Activated naive CD8-positive, alpha-beta T cell (primary cell): ENCODE measurements at regions not wholly inside any gene's neighbourhood (a gene's known extent, or its start where the extent isn't known, plus 50 kb on each side); places are given as distances from the start of the nearest gene placed in this dataset.

Experiments used
- H3K27ac Mint-ChIP-seq: one replicate; pipeline ENCODE4 v1.8.0; 2021; ENCODE audit warnings: mixed read lengths
- H3K27me3 Mint-ChIP-seq: one replicate; pipeline ENCODE4 v1.8.0; 2021; ENCODE audit warnings: mixed read lengths
- H3K36me3 Mint-ChIP-seq: one replicate; pipeline ENCODE4 v1.8.0; 2021; ENCODE audit warnings: mixed read lengths
- H3K4me1 Mint-ChIP-seq: one replicate; pipeline ENCODE4 v1.8.0; 2021; ENCODE audit warnings: low read depth, mixed read lengths
- H3K4me3 Mint-ChIP-seq: one replicate; pipeline ENCODE4 v1.8.0; 2021; ENCODE audit warnings: mild to moderate bottlenecking, mixed read lengths
- H3K9me3 Mint-ChIP-seq: one replicate; pipeline ENCODE4 v1.8.0; 2021; ENCODE audit warnings: low read depth, mixed read lengths

DNA sequence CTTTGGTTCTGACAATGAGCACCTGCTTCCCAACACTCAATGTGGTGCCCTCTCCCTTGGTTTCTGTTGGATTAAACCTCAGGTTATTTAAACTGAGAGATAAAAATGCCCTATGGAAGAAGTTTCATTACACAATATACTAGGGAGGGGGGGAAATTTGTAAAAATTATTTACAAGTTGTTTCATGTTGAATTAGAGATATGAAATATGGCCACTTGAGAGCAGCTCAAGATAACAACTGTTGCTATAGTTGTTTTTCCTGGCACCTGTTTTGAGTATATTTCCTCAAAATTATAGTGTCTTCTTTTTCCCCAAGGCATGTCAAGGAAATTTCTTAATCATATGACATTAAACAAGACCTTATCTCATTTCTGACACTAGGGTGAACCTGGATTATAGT is 101.7 kb upstream of the COL6A5 start:
- H3K27me3 Mint-ChIP-seq, result no peaks in the 10 kb centered on the region
- no peaks in the 10 kb centered on the region for H3K4me1 Mint-ChIP-seq
- H3K9me3 Mint-ChIP-seq, result no peaks in the 10 kb centered on the region
- H3K27ac Mint-ChIP-seq, result no peak overlapping the region
- H3K36me3 Mint-ChIP-seq, result no peaks in the 10 kb centered on the region
- no peak overlapping the region for H3K4me3 Mint-ChIP-seq

DNA sequence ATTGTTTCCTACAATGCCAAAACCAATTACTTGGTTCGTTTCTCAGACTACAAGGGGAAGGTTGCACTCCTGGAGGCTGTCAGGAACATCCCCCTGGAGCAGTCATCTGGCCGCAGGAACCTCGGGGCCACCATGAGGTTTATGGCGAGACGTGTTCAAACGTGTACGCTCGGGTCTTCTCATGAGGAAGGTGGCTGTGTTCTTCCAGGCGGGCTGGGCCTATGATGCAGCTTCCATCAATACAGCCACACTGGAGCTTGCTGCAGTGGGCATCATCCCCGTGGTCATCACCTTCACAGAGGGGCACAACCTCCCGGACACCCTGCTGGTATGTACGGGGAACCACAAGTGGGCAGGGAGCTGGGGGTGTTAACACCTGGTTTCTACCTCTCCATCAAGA is 94.5 kb upstream of the COL6A5 start:
- H3K36me3 Mint-ChIP-seq, result no peaks in the 10 kb centered on the region
- H3K27ac Mint-ChIP-seq, result no peak overlapping the region
- H3K4me1 Mint-ChIP-seq, result no peaks in the 10 kb centered on the region
- H3K27me3 Mint-ChIP-seq, result peaks cover 1% of the 10 kb centered on the region
- H3K4me3 Mint-ChIP-seq, result no peak overlapping the region
- no peaks in the 10 kb centered on the region for H3K9me3 Mint-ChIP-seq

DNA sequence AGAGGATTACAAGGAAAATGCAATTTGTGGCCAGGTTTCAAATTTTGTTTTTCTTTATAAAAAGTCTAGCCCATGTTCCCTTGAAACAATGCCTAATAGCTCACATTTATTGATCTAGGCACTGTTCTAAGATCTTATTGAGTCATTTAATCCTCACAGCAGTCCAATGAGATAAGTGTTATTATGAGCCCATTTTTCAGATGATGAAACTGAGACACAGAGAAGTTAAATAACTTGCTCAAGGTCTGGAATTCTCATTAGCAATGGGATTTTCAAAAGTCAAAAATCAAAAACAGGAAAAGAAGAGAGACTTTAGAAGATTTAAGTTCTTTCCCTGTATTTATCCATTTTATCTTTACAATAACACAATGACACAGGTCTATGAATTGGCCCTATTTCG is 90.0 kb upstream of the COL6A5 start:
- Mint-ChIP-seq H3K27ac (no peak overlapping the region), H3K36me3 (no peaks in the 10 kb centered on the region), H3K27me3 (peaks cover 2% of the 10 kb centered on the region), H3K4me3 (no peak overlapping the region), H3K4me1 (no peaks in the 10 kb centered on the region), H3K9me3 (no peaks in the 10 kb centered on the region)

DNA sequence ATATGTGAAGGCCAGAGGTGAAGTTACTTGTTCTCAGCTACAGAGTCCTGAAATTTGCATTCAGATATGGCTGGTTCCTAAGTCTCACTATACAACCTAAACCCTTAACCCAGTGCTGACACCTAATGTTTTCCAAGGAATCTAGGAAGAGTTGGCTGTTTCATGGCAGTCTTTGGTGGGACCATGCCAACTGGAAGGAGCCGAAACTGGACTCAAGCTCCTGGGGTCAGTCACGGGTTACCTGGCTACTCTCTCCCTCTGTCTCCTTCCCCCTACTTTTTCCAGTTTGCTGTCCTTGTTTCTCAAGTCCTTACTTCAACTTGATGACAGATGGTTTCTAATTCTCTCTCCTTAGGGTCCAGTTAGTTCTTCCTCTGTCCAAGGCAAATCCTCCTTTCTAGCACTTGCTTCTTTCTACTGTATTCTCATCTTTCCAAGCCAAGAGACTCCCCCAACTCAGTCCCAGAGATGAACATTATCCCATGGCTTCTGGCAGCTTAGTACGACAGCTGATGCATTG is 88.6 kb upstream of the COL6A5 start:
- no peaks in the 10 kb centered on the region for H3K9me3 Mint-ChIP-seq
- no peaks in the 10 kb centered on the region for H3K4me1 Mint-ChIP-seq
- peaks cover 2% of the 10 kb centered on the region for H3K27me3 Mint-ChIP-seq
- no peaks in the 10 kb centered on the region for H3K36me3 Mint-ChIP-seq
- H3K4me3 Mint-ChIP-seq, result no peak overlapping the region
- no peak overlapping the region for H3K27ac Mint-ChIP-seq

DNA sequence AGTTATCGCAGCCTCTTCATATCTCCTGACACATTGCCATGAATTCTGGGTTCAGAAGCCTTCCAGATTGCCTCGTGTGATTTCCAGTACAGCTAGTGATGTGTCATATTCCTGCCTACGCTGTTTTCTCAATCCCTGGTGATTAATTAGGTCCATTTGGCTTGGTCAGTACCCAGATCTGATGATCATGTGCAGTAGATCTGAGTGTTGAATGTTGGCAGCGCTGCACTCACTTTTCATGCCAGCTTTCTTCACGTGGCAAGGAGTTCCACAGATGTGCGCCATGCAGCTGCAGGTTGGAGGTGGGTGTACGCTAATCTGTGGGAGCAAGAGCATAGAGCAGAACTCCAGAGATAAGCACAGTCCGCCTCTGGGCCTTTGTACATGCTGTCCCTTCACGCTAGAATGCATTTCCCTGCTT is 86.9 kb upstream of the COL6A5 start:
- Mint-ChIP-seq H3K27me3 (peaks cover 2% of the 10 kb centered on the region), H3K4me1 (no peaks in the 10 kb centered on the region), H3K4me3 (no peak overlapping the region), H3K27ac (no peak overlapping the region), H3K36me3 (no peaks in the 10 kb centered on the region), H3K9me3 (no peaks in the 10 kb centered on the region)

DNA sequence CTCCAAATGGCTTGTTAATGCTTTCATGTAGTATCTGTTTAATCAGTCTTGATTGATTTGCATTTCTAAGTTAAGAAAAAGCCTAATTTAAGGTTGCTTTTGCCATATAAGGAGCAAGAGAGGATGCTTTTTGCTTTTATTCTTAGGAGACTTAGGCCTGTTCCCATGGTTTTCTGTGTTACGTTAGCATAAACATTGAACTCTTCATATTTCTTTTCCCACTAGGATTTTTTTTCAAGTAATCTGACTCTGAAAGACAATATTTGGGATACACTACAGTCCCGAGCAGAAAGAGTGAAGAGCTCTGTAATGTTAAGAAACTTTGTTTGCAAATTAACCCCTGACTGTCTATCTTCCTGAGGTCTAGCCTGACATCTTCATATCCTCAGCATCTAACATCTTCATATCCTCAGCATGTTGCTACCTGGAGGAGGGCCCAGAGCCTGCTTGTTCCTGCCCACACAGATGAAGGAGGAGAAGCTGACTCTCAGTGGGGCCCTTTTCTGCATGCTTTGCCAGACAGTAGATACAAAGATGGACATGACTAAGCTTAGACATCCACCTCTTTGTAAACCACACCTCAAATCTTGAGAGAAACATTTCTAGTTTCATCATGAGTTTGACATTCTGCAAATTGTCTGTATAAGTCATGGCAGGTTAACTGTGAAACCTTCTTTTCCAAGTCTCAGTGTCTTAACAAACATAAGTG is 86.2 kb upstream of the COL6A5 start:
- Mint-ChIP-seq H3K27ac (no peak overlapping the region), H3K9me3 (no peaks in the 10 kb centered on the region), H3K27me3 (peaks cover 2% of the 10 kb centered on the region), H3K36me3 (no peaks in the 10 kb centered on the region), H3K4me3 (no peak overlapping the region), H3K4me1 (no peaks in the 10 kb centered on the region)

DNA sequence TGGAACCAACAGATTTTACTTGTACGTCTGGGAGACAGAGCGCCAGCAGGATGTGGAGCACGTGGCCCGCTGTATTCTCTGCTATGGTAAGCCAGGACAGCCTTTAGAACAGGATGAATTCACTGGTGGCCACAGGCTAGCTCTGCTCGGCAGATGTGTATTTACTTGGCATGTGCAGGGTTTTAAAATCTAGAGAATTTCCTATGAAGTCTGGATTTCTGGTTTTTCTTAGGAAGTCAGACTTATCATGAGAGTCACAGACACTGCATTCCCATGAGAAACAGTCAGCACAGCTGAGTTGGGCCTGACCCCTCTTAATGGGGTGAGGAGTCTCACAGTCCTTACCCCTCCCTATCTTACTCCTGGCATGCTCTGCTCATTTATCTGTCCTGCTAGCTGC is 84.6 kb upstream of the COL6A5 start:
- peaks cover 2% of the 10 kb centered on the region for H3K27me3 Mint-ChIP-seq
- H3K9me3 Mint-ChIP-seq, result no peaks in the 10 kb centered on the region
- H3K4me1 Mint-ChIP-seq, result no peaks in the 10 kb centered on the region
- H3K4me3 Mint-ChIP-seq, result no peak overlapping the region
- H3K27ac Mint-ChIP-seq, result no peak overlapping the region
- no peaks in the 10 kb centered on the region for H3K36me3 Mint-ChIP-seq

DNA sequence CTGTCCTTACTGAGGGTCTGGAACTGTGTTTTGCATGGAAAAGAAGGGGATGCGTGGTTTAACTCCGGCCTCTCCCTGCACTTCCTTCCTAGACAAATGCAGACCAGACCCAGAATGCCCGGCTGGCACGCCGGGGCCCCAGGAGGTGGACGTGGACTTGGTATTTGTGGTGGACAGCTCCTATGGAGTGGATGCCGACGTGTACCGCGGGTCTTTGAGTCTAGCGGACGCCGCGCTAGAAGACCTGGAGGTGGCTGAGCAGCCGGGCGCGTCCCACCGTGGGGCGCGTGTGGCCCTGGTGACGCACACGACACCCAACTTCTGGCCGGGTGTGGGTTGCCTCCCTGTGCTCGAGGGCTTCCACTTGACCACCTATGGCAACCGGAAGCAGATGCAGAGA is 81.8 kb upstream of the COL6A5 start:
- Mint-ChIP-seq H3K27ac (no peak overlapping the region), H3K27me3 (peaks cover 2% of the 10 kb centered on the region), H3K4me1 (no peaks in the 10 kb centered on the region), H3K9me3 (no peaks in the 10 kb centered on the region), H3K36me3 (no peaks in the 10 kb centered on the region), H3K4me3 (no peak overlapping the region)

DNA sequence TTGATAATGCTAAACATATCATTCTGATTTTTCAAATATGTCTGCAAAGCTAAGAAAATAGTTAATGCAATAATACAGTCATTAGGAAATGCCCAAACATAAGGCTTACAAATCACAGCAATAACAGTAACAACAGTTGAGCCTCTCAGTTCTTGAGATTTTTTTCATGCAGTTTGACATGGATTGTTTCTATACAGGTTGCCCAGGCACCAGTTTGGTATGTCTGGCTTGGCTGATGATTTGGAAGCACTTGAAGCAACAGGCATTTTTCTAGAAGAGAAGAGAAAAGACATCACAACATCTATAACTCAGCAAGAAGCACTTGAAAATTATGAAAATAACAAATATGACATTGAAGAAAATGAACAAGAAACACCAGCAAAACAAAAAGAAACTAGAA is 78.7 kb upstream of the COL6A5 start:
- no peaks in the 10 kb centered on the region for H3K4me1 Mint-ChIP-seq
- no peaks in the 10 kb centered on the region for H3K9me3 Mint-ChIP-seq
- no peak overlapping the region for H3K4me3 Mint-ChIP-seq

DNA sequence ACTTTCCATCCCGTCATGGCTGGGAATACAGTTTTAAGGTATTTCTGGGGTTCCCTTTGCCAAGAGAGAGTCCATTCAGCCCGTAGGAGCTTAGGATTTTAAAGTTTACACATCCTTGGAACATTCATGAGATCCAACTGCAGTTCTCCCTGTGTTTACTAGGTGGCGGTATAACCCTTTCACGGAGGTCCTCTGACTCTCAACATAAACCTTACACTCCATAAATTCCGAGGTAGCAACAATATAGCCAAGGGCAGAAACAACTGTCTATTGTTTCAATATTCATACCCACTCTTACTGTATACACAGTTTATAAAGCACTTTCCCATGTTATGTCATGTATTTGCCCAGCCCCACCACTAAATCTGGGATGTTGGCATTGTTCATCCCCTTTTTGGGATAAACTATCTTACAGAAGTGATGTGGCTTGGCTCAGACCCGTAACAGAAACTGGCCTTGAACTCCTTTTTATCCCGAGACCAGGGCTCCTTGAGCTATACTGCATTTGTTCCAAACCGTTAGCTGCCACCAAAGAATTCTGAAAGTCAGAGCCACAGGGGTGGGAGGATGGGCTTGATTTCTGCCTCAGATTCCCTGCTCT is 69.2 kb upstream of the COL6A5 start:
- no peak overlapping the region for H3K4me3 Mint-ChIP-seq
- H3K4me1 Mint-ChIP-seq, result no peaks in the 10 kb centered on the region
- no peaks in the 10 kb centered on the region for H3K9me3 Mint-ChIP-seq
- no peak overlapping the region for H3K27ac Mint-ChIP-seq
- no peaks in the 10 kb centered on the region for H3K36me3 Mint-ChIP-seq
- H3K27me3 Mint-ChIP-seq, result peaks cover 7% of the 10 kb centered on the region

More for the DNA sequence above, 78.7 kb upstream of the COL6A5 start:
- Mint-ChIP-seq H3K27me3 (peaks cover 11% of the 10 kb centered on the region), H3K27ac (no peak overlapping the region), H3K36me3 (no peaks in the 10 kb centered on the region)

DNA sequence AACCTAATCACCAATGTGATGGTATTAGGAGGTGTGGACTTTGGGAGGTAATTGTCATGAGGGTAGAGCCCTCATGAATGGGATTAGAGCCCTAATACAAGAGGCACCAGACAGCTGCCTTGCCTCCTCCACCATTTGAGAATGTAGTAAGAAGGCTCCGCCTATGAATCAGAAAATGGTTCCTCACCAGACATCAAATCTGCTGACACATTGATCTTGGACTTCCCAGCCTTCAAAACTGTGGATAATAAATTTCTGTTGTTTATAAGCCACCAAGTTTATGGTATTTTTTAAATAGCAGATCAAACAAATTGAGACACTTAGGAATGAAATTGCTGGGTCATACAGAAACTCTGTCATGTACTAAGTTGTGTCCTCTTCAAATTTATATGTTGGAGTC is 56.8 kb upstream of the COL6A5 start:
- no peaks in the 10 kb centered on the region for H3K4me1 Mint-ChIP-seq

DNA sequence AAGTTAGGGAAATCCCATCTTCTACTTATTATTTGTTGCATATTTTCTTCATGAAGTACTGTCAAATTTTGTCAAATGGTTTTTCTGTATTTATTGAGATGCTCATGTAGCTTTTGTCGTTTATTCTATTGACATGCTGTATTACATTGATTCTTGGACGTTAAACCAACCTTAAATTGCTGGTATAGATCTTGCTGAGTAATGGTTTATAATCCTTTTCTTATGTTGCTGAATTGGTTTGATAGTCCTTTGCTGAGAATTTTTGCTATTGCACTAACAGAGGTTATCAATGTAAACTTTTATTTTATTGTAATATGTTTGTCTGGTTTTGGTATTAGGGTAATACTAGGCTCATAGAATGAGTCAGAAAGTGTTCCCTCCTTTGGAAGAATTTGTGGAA is 54.3 kb upstream of the COL6A5 start:
- Mint-ChIP-seq H3K4me3 (no peak overlapping the region), H3K4me1 (no peaks in the 10 kb centered on the region), H3K9me3 (no peaks in the 10 kb centered on the region), H3K27me3 (peaks cover 22% of the 10 kb centered on the region), H3K36me3 (no peaks in the 10 kb centered on the region), H3K27ac (no peak overlapping the region)

More for the DNA sequence above, 56.8 kb upstream of the COL6A5 start:
- Mint-ChIP-seq H3K27me3 (peaks cover 22% of the 10 kb centered on the region), H3K36me3 (no peaks in the 10 kb centered on the region), H3K27ac (no peak overlapping the region), H3K4me3 (no peak overlapping the region), H3K9me3 (no peaks in the 10 kb centered on the region)

DNA sequence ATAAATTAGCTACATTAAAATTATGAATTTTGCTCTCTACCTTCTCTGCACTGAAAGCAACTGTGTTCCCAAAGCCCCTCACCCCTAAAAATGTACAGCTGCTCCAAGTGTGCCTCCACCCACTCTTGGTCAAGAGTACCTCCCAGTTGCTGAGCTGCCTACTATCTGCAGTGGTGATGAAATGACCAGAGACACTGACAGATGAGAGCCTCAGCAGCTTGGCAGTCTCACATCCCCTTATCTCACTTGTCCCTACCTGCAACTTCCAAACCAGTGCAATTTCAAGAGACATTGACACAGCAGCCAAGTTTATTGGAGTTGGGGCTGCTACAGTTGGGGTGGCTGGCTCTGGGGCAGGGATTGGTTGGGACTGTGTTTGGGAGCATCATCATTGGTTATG is 52.2 kb upstream of the COL6A5 start:
- H3K36me3 Mint-ChIP-seq, result no peaks in the 10 kb centered on the region
- H3K27ac Mint-ChIP-seq, result no peak overlapping the region
- H3K4me1 Mint-ChIP-seq, result no peaks in the 10 kb centered on the region
- H3K9me3 Mint-ChIP-seq, result no peaks in the 10 kb centered on the region
- peaks cover 21% of the 10 kb centered on the region for H3K27me3 Mint-ChIP-seq
- H3K4me3 Mint-ChIP-seq, result no peak overlapping the region
